ENCODE measurements at regions not wholly inside any gene's neighbourhood (a gene's known extent, or its start where the extent isn't known, plus 50 kb on each side); places are given as distances from the start of the nearest gene placed in this dataset.

GRCh38 chr9:115191667-115192066, 73.7 kb upstream of the TNC start:
- no peak for TF ChIP-seq EHMT2 (IDR thresholded peaks at IDR 0.05; ENCODE audit: low read depth)
- TF ChIP-seq, protein P1, sequence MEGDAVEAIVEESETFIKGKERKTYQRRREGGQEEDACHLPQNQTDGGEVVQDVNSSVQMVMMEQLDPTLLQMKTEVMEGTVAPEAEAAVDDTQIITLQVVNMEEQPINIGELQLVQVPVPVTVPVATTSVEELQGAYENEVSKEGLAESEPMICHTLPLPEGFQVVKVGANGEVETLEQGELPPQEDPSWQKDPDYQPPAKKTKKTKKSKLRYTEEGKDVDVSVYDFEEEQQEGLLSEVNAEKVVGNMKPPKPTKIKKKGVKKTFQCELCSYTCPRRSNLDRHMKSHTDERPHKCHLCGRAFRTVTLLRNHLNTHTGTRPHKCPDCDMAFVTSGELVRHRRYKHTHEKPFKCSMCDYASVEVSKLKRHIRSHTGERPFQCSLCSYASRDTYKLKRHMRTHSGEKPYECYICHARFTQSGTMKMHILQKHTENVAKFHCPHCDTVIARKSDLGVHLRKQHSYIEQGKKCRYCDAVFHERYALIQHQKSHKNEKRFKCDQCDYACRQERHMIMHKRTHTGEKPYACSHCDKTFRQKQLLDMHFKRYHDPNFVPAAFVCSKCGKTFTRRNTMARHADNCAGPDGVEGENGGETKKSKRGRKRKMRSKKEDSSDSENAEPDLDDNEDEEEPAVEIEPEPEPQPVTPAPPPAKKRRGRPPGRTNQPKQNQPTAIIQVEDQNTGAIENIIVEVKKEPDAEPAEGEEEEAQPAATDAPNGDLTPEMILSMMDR (IDR thresholded peaks at IDR 0.05) = no peak
- TF ChIP-seq USF2 (IDR thresholded peaks at IDR 0.05) = no peak
- TF ChIP-seq POLR2A (IDR thresholded peaks at IDR 0.05; ENCODE audit: low read length) = no peak
- no peak for TF ChIP-seq REST (IDR thresholded peaks at IDR 0.05)
- TF ChIP-seq BHLHE40 (IDR thresholded peaks at IDR 0.05; ENCODE audit: low read depth, low read length) = no peak
- no peak for TF ChIP-seq CHD2 (IDR thresholded peaks at IDR 0.05; ENCODE audit: low read length, partially characterized antibody)
- TF ChIP-seq NR3C1 (IDR thresholded peaks at IDR 0.05) = no peak
- no peak for TF ChIP-seq RFX5 (IDR thresholded peaks at IDR 0.05)
- TF ChIP-seq, protein P2, sequence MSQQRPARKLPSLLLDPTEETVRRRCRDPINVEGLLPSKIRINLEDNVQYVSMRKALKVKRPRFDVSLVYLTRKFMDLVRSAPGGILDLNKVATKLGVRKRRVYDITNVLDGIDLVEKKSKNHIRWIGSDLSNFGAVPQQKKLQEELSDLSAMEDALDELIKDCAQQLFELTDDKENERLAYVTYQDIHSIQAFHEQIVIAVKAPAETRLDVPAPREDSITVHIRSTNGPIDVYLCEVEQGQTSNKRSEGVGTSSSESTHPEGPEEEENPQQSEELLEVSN (IDR thresholded peaks at IDR 0.05; ENCODE audit: borderline replicate concordance, low read depth) = no peak
